H54 (cell line): ENCODE measurements at regions not wholly inside any gene's neighbourhood (a gene's known extent, or its start where the extent isn't known, plus 50 kb on each side); places are given as distances from the start of the nearest gene placed in this dataset.
"Not testable (repeated sequence)": the region's sequence is repeated elsewhere in the genome, so short reads cannot be mapped to it uniquely, and the experiment has no call there.

Source experiments
- DNase-seq: peaks from one replicate; pipeline ENCODE4 v3.0.0; 2011; ENCODE audit warnings: low spot score, mixed read lengths; ENCODE audit not compliant: insufficient read length
- FAIRE-seq: peaks from 3 replicates; lab custom pipeline; 2011; peaks lifted over from hg19 to GRCh38; lab: Jason Lieb, UNC
- POLR2A ChIP-seq: IDR thresholded peaks from 2 replicates; pipeline ENCODE4 v1.6.1; 2011; ENCODE audit warnings: low read depth, mild to moderate bottlenecking, low read length

DNA sequence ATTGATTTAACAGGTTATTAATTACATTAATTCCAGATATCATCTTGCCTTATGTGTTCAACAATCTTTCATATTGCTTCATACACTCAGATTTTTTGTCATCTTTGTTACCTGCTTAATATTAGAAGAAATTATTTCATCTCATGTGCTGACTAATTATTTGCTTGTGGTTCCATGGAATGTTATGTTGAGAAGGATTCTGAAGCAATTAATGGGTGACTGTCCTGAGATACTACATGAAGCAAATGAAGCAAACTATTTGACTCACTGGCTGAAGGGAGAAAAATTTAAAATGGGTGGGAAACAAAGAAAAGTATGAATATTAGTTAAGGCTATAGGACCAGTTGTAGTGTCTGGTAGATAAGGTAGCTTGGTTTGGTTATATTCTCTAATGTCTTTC is 443.8 kb upstream of the EPHA6 start:
- DNase-seq (no peak), FAIRE-seq (no peak)
- TF ChIP-seq POLR2A = no peak

DNA sequence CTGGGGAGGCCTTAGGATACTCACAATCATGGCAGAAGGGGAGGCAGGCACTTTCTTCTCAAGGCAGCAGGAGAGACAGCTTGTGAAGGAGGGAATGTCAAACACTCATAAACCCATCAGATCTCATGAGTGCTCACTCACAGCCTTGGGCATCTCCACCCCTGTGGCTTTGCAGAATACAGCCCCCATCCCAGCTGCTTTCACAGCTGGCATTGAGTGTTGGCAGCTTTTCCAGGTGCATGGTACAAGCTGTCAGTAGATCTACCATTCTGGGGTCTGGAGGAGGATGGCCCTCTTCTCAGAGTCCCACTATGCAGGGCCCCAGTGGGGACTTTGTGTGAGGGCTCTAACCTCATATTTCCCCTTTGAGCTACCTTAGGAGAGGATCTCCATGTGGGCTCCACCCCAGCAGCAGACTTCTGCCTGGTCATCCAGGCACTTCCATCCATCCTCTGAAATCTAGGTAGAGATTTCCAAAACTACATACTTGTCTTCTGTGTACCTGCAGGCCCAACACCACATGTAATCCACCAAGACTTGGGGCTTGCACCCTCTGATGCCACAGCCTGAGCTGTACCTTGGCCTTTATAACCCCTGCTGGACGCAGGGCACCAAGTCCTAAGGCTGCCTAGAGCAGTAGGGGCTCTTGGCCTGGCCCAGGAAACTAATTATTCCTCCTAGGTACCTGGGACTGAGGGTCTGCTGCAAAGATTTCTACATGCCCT is 404.2 kb upstream of the EPHA6 start:
- no peak for DNase-seq
- no peak for TF ChIP-seq POLR2A
- no peak for FAIRE-seq

DNA sequence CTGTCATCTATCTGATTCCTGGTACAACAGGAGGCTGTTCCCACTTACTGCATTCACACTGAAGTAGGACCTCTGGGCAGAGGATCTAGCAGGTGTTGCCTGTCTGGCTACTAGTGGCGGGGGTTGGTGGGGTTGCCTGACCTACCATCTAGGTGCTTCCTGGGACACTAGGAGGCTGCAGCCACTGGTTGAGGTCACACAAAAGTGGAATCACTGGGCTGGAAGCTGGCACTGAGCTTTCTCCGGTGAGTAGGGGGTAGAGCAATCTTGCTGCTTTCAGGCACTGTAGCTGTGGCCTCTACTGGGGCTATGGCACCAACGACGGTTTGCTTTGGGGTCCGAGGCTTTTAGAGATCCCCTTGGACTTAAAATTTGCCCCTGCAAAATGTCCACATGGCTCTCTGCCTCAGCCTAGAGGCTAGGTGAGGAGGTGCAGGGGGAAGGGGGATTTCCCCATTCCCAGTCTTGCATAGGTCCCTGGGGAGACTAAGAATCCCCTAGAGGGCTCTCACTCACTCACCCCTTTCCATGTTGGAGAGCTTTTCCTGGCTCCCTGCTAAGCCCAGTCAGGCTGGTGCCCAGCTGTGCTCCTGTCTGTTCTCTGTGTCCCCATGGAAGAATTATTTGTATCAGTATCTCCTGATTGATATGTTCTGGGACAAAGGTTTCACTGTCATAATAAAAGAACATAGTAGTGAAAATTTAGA is 397.7 kb upstream of the EPHA6 start:
- DNase-seq = no peak
- no peak for FAIRE-seq
- no peak for TF ChIP-seq POLR2A

GRCh38 chr3:96428097-96428496 is 386.3 kb upstream of the EPHA6 start:
- no peak for DNase-seq
- FAIRE-seq = no peak
- TF ChIP-seq POLR2A = no peak

- FAIRE-seq (no peak), DNase-seq (no peak)
- TF ChIP-seq POLR2A = no peak
Measured at GRCh38 chr3:96430079-96430478, 384.3 kb upstream of the EPHA6 start.

DNA sequence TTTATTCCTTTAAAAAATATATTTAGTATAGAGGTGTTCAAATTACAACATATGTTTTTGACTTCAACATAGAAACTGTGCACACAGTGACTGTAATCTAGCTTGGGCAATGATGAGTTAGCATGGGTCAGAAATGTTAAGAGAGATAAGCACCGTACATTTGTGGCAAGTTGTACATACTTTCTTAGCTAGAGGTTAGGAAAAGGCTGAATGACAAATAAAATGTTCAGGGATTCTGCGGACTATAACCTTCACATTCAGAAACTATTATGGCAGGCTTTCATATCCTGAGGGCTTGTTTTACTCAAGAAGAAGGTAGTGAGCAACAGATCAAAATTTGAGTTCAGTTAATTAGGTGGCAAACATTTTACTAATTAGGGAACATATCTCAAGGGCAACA is 379.7 kb upstream of the EPHA6 start:
- DNase-seq (no peak), FAIRE-seq (no peak)
- no peak for TF ChIP-seq POLR2A

DNA sequence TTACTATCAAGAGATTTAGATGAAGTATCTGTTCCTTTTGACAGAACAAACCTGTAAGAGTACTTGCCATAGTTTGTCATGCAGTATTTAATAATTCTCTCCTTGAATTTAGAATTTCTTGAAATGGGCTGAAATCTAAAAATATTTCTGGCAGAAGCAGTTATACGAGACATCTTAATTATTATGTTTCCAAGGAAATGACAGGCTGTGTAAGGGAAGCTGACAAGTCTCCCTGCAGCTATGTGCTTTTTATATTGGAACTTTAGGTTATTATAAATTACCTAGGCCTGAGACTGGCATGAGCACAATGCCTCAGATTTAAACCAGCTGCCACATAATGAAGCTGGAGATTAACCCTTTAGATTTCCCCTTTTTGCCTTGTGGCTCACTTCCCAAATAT is 365.0 kb upstream of the EPHA6 start:
- DNase-seq (no peak), FAIRE-seq (no peak)
- no peak for TF ChIP-seq POLR2A

GRCh38 chr3:96449803-96450202 is 364.6 kb upstream of the EPHA6 start:
- no peak for FAIRE-seq
- TF ChIP-seq POLR2A = no peak
- DNase-seq = no peak

DNA sequence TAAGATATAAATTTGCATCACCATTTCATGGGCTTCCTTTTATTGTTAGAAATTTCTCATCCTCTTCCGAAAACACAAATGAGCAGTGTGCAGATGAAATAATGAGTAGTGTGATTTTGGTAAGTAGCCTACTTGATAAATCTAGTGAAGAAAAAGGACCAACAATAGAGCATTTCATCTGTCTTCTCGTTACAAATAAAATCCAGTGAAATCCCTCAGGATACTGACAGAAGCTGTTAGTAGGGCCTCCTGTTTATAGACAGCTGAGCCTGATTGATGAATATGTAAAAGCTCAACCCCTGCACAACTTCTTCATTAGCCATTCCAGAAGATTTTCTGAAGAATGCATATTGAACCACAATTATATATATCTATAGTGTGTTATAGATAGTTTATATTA is 363.7 kb upstream of the EPHA6 start:
- no peak for FAIRE-seq
- no peak for TF ChIP-seq POLR2A
- DNase-seq = no peak

- FAIRE-seq (no peak), DNase-seq (no peak)
- no peak for TF ChIP-seq POLR2A
Measured at GRCh38 chr3:96465521-96465920, 348.9 kb upstream of the EPHA6 start.

DNA sequence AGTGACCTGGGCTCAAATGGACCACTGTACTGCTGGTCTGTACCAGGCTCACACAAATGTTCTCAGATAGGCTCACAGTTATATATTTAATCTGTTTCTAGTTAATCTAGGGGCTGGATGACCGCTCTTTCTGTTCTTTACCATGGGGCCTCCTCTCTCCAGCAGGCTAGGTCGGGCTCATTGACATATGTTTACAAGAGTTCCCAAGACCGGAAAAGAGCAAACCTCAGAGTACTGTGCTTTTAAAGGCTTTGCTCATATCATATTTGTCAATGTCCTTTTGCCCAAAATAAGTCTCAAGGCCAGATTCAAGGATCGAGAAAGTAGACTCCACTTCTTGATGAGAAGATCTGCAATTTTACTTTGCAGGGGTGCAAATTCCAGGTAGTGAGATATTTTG is 348.0 kb upstream of the EPHA6 start:
- DNase-seq (no peak), FAIRE-seq (no peak)
- TF ChIP-seq POLR2A = no peak

GRCh38 chr3:96467639-96468038 is 346.8 kb upstream of the EPHA6 start:
- no peak for DNase-seq
- no peak for TF ChIP-seq POLR2A
- FAIRE-seq = no peak

DNA sequence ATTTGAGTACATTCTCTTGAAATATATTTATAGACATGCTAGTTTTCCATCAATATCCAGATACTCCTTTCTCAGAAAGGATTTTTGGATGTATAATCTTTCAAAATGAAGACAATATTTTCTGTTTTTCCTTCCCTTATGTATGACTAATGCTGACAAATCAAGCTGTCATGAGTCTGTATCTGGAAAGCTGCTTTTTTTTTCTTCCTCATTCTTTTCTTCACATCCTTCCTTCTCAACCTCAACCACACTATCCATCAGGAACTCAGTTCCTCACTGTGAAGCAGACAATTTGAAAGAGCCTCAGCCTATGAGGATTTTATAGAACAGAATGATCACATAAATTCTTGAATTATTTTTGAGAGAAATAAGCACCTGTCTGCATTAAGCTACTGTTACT is 335.9 kb upstream of the EPHA6 start:
- TF ChIP-seq POLR2A = no peak
- DNase-seq (no peak), FAIRE-seq (no peak)

GRCh38 chr3:96480881-96481280 is 333.5 kb upstream of the EPHA6 start:
- no peak for TF ChIP-seq POLR2A
- DNase-seq (no peak), FAIRE-seq (no peak)

GRCh38 chr3:96483191-96483590 is 331.2 kb upstream of the EPHA6 start:
- FAIRE-seq, DNase-seq: not testable (repeated sequence)

- DNase-seq (no peak), FAIRE-seq (no peak)
- no peak for TF ChIP-seq POLR2A
Measured at GRCh38 chr3:96483781-96484180, 330.6 kb upstream of the EPHA6 start.
